Umbilical cord (tissue), 1 donor: ENCODE measurements at regions not wholly inside any gene's neighbourhood (a gene's known extent, or its start where the extent isn't known, plus 50 kb on each side); places are given as distances from the start of the nearest gene placed in this dataset.
"Not testable (repeated sequence)": the region's sequence is repeated elsewhere in the genome, so short reads cannot be mapped to it uniquely, and the experiment has no call there.

Source experiments
- DNase-seq: peaks from one replicate; pipeline ENCODE4 v3.0.0-alpha.2; 2015; ENCODE audit warnings: low spot score

- DNase-seq, result no peak
Measured at GRCh38 chr7:131014906-131015656, 281.1 kb upstream of the KLF14 start.

DNA sequence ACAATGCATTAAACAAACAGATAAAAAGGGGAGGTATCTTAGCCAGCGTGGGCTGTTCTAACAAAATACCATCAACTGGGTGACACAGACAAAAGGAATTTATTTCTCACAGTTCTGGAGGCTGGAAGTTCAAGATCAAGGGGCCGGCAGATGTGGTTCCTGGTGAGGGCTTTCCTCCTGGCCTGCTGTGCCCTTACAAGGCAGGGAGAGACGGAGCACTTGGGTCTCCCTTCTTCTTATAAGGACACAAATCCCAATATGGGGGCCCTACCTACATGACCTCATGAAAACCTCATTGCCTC is 281.6 kb upstream of the KLF14 start:
- no peak for DNase-seq

DNA sequence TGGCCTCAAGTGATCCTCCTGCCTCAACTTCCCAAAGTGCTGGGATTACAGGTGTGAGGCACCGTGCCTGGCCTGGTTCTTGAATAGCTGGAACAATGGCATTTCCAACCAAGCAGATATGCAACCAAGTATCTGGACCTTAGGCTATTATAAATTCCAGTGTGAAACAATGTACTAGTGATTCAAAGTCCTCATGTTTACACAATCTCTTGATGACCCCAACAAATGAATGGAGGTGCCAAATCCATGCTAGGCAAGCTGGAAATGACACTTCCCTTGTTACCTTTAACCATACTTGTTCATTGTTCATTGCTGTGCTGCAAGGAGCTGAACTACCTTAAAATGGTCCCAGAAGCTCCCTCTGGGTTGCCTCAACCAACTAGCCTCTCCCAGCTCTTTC is 282.2 kb upstream of the KLF14 start:
- no peak for DNase-seq

- no peak for DNase-seq
Measured at GRCh38 chr7:131019351-131019750, 285.3 kb upstream of the KLF14 start.

- no peak for DNase-seq
Measured at GRCh38 chr7:131020759-131021261, 286.8 kb upstream of the KLF14 start.

GRCh38 chr7:131021460-131021859 is 287.5 kb upstream of the KLF14 start:
- no peak for DNase-seq

DNA sequence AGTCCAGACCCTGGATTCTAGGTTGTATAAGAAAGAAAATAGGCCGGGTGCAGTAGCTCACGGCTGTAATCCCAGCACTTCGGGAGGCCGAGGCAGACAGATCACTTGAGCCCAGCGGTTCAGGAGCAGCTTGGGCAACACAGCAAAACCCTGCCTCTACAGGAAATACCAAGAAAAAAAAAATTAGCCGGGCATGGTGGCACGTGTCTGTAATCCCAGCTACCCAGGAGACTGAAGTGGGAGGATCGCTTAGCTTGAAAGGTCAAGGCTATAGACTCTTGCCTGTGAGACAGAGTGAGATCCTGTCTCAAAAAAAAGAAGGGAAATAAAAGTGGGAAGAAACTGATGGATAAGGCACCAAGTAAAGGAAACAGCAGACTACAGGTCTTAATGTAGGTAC is 287.9 kb upstream of the KLF14 start:
- no peak for DNase-seq

- no peak for DNase-seq
Measured at GRCh38 chr7:131026297-131027000, 292.4 kb upstream of the KLF14 start.

- peak; percentile 29 for DNase-seq
Measured at GRCh38 chr7:131027287-131027773, 293.3 kb upstream of the KLF14 start.

GRCh38 chr7:131028295-131028694 is 294.3 kb upstream of the KLF14 start:
- DNase-seq, result no peak

DNA sequence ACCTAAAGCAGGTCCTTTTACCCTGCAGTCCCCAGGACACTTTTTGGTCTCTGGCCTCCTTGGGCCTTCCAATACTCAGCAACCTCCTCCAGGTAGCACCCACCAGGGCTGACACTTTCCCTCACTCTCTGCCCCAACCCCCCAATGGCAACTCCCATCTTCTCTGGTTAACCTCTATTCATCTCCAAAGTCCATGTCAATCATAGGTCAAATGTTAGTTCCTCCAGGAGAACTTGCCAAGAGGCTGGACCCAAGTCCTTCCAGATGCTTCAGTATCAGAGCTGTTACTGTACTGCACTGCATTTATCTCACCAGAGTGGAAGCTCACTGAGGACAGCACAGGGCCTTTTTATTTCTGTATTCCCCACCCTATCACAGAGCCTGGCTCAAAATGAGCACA is 295.0 kb upstream of the KLF14 start:
- DNase-seq, result no peak

DNA sequence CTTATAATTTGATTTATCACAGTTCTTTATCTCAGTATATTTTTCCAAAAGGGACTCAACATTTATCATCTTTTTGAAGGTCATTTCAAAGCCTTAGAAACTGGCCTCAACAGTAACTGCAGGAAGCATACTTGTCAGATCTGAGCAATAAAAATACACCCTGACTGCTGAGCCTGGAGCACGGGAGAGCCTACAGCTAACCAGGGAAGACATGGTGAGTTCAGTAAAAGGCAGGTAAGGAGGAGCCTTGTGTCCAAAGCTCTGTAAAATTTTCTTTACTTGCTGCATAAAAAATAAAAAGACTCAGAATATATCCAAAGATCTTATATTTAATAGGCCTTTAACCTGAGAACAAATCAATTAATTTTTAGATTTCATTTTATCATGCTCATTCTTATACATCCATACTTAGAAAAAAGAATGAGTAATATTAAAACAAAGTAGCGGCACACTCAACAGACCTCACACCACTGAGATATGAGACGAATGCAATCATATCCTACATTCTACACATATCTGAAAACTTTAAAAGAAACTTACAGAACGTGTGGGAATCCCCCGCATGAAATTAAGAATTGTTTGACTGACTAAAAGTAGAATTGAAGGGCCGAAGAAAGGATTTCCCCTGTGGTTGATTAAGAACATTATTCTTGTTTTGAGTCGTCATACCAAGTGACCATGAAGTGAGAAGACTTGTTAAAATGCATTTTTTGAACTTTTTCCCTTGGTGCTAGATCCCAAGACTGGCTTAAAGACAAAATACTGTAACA is 296.4 kb upstream of the MKLN1 start:
- DNase-seq, result no peak

GRCh38 chr7:131032786-131033185 is 294.9 kb upstream of the MKLN1 start:
- no peak for DNase-seq

GRCh38 chr7:131034166-131034881 is 293.4 kb upstream of the MKLN1 start:
- no peak for DNase-seq

GRCh38 chr7:131035088-131035770 is 292.4 kb upstream of the MKLN1 start:
- DNase-seq, result no peak

GRCh38 chr7:131038153-131038552 is 289.5 kb upstream of the MKLN1 start:
- no peak for DNase-seq

GRCh38 chr7:131039355-131039762 is 288.3 kb upstream of the MKLN1 start:
- no peak for DNase-seq

- no peak for DNase-seq
Measured at GRCh38 chr7:131039836-131040235, 287.8 kb upstream of the MKLN1 start.

DNA sequence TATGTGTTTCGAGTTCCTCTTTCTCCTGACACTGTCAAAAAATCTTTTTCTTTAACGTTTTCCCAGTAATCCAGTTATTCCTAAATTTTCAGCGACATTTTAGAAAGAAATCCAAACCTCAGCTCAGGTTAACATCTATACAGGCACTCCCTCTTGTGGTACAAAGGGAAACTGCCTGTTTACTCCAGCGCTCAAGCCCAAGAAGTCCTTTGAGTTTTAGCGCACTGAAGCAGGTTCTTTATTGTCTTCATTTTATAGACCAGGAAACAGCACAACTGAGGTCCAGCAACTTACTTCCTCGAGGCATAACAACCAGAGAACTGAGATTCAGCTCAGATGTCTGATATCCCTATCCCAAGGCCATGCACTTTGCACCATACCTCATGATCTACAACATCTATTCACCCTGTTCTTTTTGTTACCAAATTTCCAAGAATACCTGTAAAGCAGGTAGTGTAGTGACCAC is 287.2 kb upstream of the MKLN1 start:
- peak; percentile 70 for DNase-seq

- not testable (repeated sequence) for DNase-seq
Measured at GRCh38 chr7:131041012-131041695, 286.5 kb upstream of the MKLN1 start.
